ENCODE measurements at regions not wholly inside any gene's neighbourhood (a gene's known extent, or its start where the extent isn't known, plus 50 kb on each side); places are given as distances from the start of the nearest gene placed in this dataset.

GRCh38 chr6:95946906-95947305 is 68.9 kb upstream of the FUT9 start:
- no peak for TF ChIP-seq TCF12 (IDR thresholded peaks at IDR 0.05; ENCODE audit: low read depth)
- TF ChIP-seq CEBPB (IDR thresholded peaks at IDR 0.05) = no peak
- TF ChIP-seq, protein P1, sequence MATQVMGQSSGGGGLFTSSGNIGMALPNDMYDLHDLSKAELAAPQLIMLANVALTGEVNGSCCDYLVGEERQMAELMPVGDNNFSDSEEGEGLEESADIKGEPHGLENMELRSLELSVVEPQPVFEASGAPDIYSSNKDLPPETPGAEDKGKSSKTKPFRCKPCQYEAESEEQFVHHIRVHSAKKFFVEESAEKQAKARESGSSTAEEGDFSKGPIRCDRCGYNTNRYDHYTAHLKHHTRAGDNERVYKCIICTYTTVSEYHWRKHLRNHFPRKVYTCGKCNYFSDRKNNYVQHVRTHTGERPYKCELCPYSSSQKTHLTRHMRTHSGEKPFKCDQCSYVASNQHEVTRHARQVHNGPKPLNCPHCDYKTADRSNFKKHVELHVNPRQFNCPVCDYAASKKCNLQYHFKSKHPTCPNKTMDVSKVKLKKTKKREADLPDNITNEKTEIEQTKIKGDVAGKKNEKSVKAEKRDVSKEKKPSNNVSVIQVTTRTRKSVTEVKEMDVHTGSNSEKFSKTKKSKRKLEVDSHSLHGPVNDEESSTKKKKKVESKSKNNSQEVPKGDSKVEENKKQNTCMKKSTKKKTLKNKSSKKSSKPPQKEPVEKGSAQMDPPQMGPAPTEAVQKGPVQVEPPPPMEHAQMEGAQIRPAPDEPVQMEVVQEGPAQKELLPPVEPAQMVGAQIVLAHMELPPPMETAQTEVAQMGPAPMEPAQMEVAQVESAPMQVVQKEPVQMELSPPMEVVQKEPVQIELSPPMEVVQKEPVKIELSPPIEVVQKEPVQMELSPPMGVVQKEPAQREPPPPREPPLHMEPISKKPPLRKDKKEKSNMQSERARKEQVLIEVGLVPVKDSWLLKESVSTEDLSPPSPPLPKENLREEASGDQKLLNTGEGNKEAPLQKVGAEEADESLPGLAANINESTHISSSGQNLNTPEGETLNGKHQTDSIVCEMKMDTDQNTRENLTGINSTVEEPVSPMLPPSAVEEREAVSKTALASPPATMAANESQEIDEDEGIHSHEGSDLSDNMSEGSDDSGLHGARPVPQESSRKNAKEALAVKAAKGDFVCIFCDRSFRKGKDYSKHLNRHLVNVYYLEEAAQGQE (IDR thresholded peaks at IDR 0.05; ENCODE audit: low read depth) = no peak
- TF ChIP-seq EP300 (IDR thresholded peaks at IDR 0.05; ENCODE audit: borderline replicate concordance) = no peak
- no peak for TF ChIP-seq CREB1 (IDR thresholded peaks at IDR 0.05; ENCODE audit: low read depth)
- no peak for TF ChIP-seq USF1 (IDR thresholded peaks at IDR 0.05)
- TF ChIP-seq RAD21 (IDR thresholded peaks at IDR 0.05; ENCODE audit: low read depth) = no peak

Data from Ishikawa (cell line).